HEK293 (cell line): ENCODE measurements at regions not wholly inside any gene's neighbourhood (a gene's known extent, or its start where the extent isn't known, plus 50 kb on each side); places are given as distances from the start of the nearest gene placed in this dataset.

Experiments
- CTCF ChIP-seq: fragments of 450-650 bp; formaldehyde crosslinking; IDR thresholded peaks from 2 replicates; pipeline ENCODE4 v1.5.1; 2016; ENCODE audit warnings: missing biosample characterization, missing genetic modification characterization
- GLI4 ChIP-seq: fragments of 450-650 bp; formaldehyde crosslinking; IDR thresholded peaks from 2 replicates; pipeline ENCODE4 v1.5.1; 2016; ENCODE audit warnings: missing biosample characterization, missing genetic modification characterization
- MZF1 ChIP-seq: fragments of 450-650 bp; formaldehyde crosslinking; IDR thresholded peaks from 2 replicates; pipeline ENCODE4 v1.5.1; 2017; ENCODE audit warnings: missing biosample characterization, missing genetic modification characterization, borderline replicate concordance
- REST ChIP-seq: fragments of 450-650 bp; formaldehyde crosslinking; IDR thresholded peaks from 2 replicates; pipeline ENCODE4 v1.5.1; 2016; ENCODE audit warnings: missing biosample characterization, missing genetic modification characterization
- ZNF10 ChIP-seq: fragments of 450-650 bp; formaldehyde crosslinking; IDR thresholded peaks from 2 replicates; pipeline ENCODE4 v1.5.1; 2017; ENCODE audit warnings: missing biosample characterization, missing genetic modification characterization
- ZNF112 ChIP-seq: fragments of 450-650 bp; formaldehyde crosslinking; IDR thresholded peaks from 2 replicates; pipeline ENCODE4 v1.5.0; 2017; ENCODE audit warnings: missing biosample characterization, missing genetic modification characterization
- ZNF114 ChIP-seq: fragments of 450-650 bp; formaldehyde crosslinking; IDR thresholded peaks from 2 replicates; pipeline ENCODE4 v1.5.0; 2017; ENCODE audit warnings: missing biosample characterization, missing genetic modification characterization
- ZNF138 ChIP-seq: fragments of 450-650 bp; formaldehyde crosslinking; IDR thresholded peaks from 2 replicates; pipeline ENCODE4 v1.5.1; 2016; ENCODE audit warnings: missing biosample characterization, missing genetic modification characterization, borderline replicate concordance
- ZNF473 ChIP-seq: fragments of 450-650 bp; formaldehyde crosslinking; IDR thresholded peaks from 2 replicates; pipeline ENCODE4 v1.5.1; 2017; ENCODE audit warnings: missing biosample characterization, missing genetic modification characterization
- ZNF501 ChIP-seq: fragments of 450-650 bp; formaldehyde crosslinking; IDR thresholded peaks from 2 replicates; pipeline ENCODE4 v1.5.1; 2016; ENCODE audit warnings: missing biosample characterization, missing genetic modification characterization
- TF ChIP-seq, protein P1 (sequence below): fragments of 450-650 bp; IDR thresholded peaks from 2 replicates; pipeline ENCODE4 v1.5.1; 2018; ENCODE audit warnings: missing biosample characterization, mild to moderate bottlenecking, missing genetic modification characterization
- TF ChIP-seq, protein P2 (sequence below): fragments of 450-650 bp; formaldehyde crosslinking; IDR thresholded peaks from 2 replicates; pipeline ENCODE4 v1.5.1; 2016; ENCODE audit warnings: missing biosample characterization, missing genetic modification characterization
- TF ChIP-seq, protein P3 (sequence below): fragments of 450-650 bp; formaldehyde crosslinking; IDR thresholded peaks from 2 replicates; pipeline ENCODE4 v1.5.1; 2016; ENCODE audit warnings: missing biosample characterization, missing genetic modification characterization
- TF ChIP-seq, protein P4 (sequence below): fragments of 450-650 bp; formaldehyde crosslinking; IDR thresholded peaks from 2 replicates; pipeline ENCODE4 v1.5.1; 2016; ENCODE audit warnings: missing biosample characterization, missing genetic modification characterization, borderline replicate concordance

GRCh38 chr3:102757950-102758349 is 323.1 kb downstream of the ZPLD1 start:
- no peak for TF ChIP-seq ZNF114 (tag by site-specific recombination)
- no peak for TF ChIP-seq ZNF112 (tag by site-specific recombination)
- no peak for TF ChIP-seq CTCF
- no peak for TF ChIP-seq GLI4 (tag by site-specific recombination)
- TF ChIP-seq, protein P1, sequence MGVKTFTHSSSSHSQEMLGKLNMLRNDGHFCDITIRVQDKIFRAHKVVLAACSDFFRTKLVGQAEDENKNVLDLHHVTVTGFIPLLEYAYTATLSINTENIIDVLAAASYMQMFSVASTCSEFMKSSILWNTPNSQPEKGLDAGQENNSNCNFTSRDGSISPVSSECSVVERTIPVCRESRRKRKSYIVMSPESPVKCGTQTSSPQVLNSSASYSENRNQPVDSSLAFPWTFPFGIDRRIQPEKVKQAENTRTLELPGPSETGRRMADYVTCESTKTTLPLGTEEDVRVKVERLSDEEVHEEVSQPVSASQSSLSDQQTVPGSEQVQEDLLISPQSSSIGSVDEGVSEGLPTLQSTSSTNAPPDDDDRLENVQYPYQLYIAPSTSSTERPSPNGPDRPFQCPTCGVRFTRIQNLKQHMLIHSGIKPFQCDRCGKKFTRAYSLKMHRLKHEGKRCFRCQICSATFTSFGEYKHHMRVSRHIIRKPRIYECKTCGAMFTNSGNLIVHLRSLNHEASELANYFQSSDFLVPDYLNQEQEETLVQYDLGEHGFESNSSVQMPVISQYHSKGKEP (tag by site-specific recombination), result no peak
- TF ChIP-seq, protein P2, sequence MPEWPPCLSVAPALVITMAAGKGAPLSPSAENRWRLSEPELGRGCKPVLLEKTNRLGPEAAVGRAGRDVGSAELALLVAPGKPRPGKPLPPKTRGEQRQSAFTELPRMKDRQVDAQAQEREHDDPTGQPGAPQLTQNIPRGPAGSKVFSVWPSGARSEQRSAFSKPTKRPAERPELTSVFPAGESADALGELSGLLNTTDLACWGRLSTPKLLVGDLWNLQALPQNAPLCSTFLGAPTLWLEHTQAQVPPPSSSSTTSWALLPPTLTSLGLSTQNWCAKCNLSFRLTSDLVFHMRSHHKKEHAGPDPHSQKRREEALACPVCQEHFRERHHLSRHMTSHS (tag by site-specific recombination), result no peak
- no peak for TF ChIP-seq MZF1 (tag by site-specific recombination)
- no peak for TF ChIP-seq ZNF138 (tag by site-specific recombination)
- TF ChIP-seq ZNF473, result no peak
- no peak for TF ChIP-seq ZNF10 (tag by site-specific recombination)
- no peak for TF ChIP-seq REST (tag by site-specific recombination)
- TF ChIP-seq, protein P3, sequence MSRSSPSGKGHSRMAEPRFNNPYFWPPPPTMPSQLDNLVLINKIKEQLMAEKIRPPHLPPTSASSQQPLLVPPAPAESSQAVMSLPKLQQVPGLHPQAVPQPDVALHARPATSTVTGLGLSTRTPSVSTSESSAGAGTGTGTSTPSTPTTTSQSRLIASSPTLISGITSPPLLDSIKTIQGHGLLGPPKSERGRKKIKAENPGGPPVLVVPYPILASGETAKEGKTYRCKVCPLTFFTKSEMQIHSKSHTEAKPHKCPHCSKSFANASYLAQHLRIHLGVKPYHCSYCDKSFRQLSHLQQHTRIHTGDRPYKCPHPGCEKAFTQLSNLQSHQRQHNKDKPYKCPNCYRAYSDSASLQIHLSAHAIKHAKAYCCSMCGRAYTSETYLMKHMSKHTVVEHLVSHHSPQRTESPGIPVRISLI (tag by site-specific recombination), result no peak
- TF ChIP-seq ZNF501 (tag by site-specific recombination), result no peak
- TF ChIP-seq, protein P4, sequence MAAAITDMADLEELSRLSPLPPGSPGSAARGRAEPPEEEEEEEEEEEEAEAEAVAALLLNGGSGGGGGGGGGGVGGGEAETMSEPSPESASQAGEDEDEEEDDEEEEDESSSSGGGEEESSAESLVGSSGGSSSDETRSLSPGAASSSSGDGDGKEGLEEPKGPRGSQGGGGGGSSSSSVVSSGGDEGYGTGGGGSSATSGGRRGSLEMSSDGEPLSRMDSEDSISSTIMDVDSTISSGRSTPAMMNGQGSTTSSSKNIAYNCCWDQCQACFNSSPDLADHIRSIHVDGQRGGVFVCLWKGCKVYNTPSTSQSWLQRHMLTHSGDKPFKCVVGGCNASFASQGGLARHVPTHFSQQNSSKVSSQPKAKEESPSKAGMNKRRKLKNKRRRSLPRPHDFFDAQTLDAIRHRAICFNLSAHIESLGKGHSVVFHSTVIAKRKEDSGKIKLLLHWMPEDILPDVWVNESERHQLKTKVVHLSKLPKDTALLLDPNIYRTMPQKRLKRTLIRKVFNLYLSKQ (tag by site-specific recombination), result no peak
